ENCODE measurements at regions not wholly inside any gene's neighbourhood (a gene's known extent, or its start where the extent isn't known, plus 50 kb on each side); places are given as distances from the start of the nearest gene placed in this dataset.

DNA sequence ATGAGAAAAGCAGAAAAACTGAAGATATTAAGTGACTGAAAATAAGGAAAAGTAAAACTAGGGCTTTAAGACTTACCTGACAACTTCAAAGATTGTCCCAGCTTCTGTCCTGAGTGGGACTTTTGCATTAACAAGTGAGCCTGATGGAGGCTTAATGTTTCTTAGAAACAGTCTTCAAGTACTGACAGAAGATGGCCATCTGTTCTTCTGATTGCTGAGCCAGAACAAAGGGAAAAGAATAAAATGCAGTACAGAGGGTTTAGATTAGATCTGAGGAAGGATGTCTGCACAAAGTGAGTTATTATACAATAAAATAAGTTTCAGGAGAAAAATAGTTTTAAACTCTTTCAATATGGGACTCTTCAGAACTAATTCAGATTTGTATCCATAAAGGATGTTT lies 500.7 kb downstream of the CETN3 start:
- Histone ChIP-seq H3K27me3 (ENCODE audit: control insufficient read depth in 1 of 2, insufficient read depth in 2 of 2, low read length in 1 of 2) (no peaks in the 10 kb centered on the region), H3K4me3 (ENCODE audit: low read length in 2 of 2) (no peak overlapping the region), H3K9me3 (ENCODE audit: control insufficient read depth, low read length) (no peaks in the 10 kb centered on the region), H3K4me1 (ENCODE audit: control insufficient read depth in 1 of 2, insufficient read depth in 2 of 2, low read length in 2 of 2) (no peaks in the 10 kb centered on the region), H3K27ac (ENCODE audit: low read depth in 1 of 2, low read length in 2 of 2) (no peak overlapping the region), H3K36me3 (ENCODE audit: control insufficient read depth in 1 of 2, insufficient read depth in 2 of 2, low read length in 1 of 2) (no peaks in the 10 kb centered on the region)
- ATAC-seq (ENCODE audit: low FRiP score) (no peak), DNase-seq (no peak)
- intact Hi-C loops (cut with DNase I), result no loop called here

GRCh38 chr5:89904442-89904841 lies 505.1 kb downstream of the CETN3 start:
- H3K4me3 ChIP-seq (ENCODE audit: low read length in 2 of 2), result no peak overlapping the region
- ATAC-seq (ENCODE audit: low FRiP score) (no peak), DNase-seq (no peak)
- no peaks in the 10 kb centered on the region for H3K36me3 ChIP-seq (ENCODE audit: control insufficient read depth in 1 of 2, insufficient read depth in 2 of 2, low read length in 1 of 2)
- 71 to 89% methylated on average over 2 of the region's 2 CpGs for WGBS, 2 donors
- H3K27ac ChIP-seq (ENCODE audit: low read depth in 1 of 2, low read length in 2 of 2), result no peak overlapping the region
- H3K4me1 ChIP-seq (ENCODE audit: control insufficient read depth in 1 of 2, insufficient read depth in 2 of 2, low read length in 2 of 2), result no peaks in the 10 kb centered on the region
- no peaks in the 10 kb centered on the region for H3K9me3 ChIP-seq (ENCODE audit: control insufficient read depth, low read length)
- no peaks in the 10 kb centered on the region for H3K27me3 ChIP-seq (ENCODE audit: control insufficient read depth in 1 of 2, insufficient read depth in 2 of 2, low read length in 1 of 2)
- intact Hi-C loops (cut with DNase I), result no loop called here

DNA sequence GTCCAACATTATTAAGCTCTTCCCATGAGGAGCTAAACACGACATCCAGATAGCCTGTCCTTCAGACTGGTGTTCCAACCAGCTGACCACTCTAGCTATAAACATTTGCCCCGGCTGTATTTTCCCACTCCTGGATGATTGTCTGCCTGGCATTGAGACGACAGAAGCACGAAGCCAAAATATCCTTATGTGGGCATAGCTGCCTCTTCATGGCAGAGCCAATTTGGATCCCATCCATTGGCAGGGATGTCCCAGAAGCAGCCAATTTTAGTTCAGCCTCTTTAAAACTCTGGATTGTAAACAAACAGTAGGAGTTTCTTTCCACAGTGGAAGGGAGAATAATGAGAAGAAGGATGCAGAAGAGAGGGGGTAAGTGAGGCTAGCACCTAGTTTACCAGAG lies 507.6 kb downstream of the CETN3 start:
- H3K4me1 ChIP-seq (ENCODE audit: control insufficient read depth in 1 of 2, insufficient read depth in 2 of 2, low read length in 2 of 2), result no peaks in the 10 kb centered on the region
- intact Hi-C loops (cut with DNase I), result no loop called here
- no peak overlapping the region for H3K4me3 ChIP-seq (ENCODE audit: low read length in 2 of 2)
- no peaks in the 10 kb centered on the region for H3K27me3 ChIP-seq (ENCODE audit: control insufficient read depth in 1 of 2, insufficient read depth in 2 of 2, low read length in 1 of 2)
- peak overlapping the region; percentile 37 to 90 for H3K27ac ChIP-seq (ENCODE audit: low read depth in 1 of 2, low read length in 2 of 2)
- 4 to 5% methylated on average over 4 of the region's 4 CpGs for WGBS, 2 donors
- DNase-seq (peak in 1 of 2 donors; percentile 61), ATAC-seq (ENCODE audit: low FRiP score) (peak; percentile 82)
- H3K9me3 ChIP-seq (ENCODE audit: control insufficient read depth, low read length), result no peaks in the 10 kb centered on the region
- no peaks in the 10 kb centered on the region for H3K36me3 ChIP-seq (ENCODE audit: control insufficient read depth in 1 of 2, insufficient read depth in 2 of 2, low read length in 1 of 2)

DNA sequence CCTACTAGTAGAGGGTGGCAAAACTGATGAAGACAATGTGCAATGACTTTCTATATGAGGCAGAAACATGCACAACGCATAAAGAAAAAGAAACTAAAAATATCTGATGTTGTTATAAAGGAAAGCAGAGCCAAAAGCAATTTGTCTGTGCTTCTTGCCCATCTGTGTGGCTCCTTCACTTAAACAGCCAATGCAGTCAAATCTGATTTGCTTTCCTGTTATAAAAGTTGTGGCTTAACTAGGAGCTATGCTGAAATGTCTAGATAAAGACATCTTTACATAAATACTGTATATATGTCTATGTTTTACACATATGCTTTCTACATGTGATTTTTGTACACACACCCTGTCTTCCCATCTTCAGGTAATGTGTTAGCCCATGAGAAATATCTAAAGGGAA lies 508.2 kb downstream of the CETN3 start:
- H3K36me3 ChIP-seq (ENCODE audit: control insufficient read depth in 1 of 2, insufficient read depth in 2 of 2, low read length in 1 of 2), result no peaks in the 10 kb centered on the region
- peak overlapping the region in 1 of 2 donors; percentile 90 for H3K27ac ChIP-seq (ENCODE audit: low read depth in 1 of 2, low read length in 2 of 2)
- H3K4me1 ChIP-seq (ENCODE audit: control insufficient read depth in 1 of 2, insufficient read depth in 2 of 2, low read length in 2 of 2), result no peaks in the 10 kb centered on the region
- WGBS, 2 donors, result 0 to 9% methylated on average over 1 of the region's 1 CpG
- H3K4me3 ChIP-seq (ENCODE audit: low read length in 2 of 2), result no peak overlapping the region
- no peaks in the 10 kb centered on the region for H3K27me3 ChIP-seq (ENCODE audit: control insufficient read depth in 1 of 2, insufficient read depth in 2 of 2, low read length in 1 of 2)
- ATAC-seq (ENCODE audit: low FRiP score), result no peak
- no peaks in the 10 kb centered on the region for H3K9me3 ChIP-seq (ENCODE audit: control insufficient read depth, low read length)
- DNase-seq, result no peak
- intact Hi-C loops (cut with DNase I), result no loop called here

DNA sequence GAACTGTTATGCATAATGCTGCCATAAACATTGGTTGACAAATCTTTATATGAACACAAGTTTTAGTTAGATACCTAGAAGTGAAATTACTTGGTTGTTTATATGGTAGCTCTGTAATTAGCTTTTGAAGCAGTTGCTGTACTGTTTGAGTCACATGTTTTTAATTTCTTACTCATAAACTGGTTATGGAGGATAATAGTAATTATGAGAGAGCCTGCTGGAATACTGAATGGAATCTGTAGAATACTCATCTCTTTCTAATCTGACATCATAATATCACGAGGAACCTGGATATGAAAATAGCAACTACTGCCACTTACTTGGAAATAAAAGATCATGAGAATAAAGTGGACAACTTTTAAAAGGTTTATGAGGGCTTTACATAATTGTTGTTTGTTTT lies 509.2 kb downstream of the CETN3 start:
- no peaks in the 10 kb centered on the region for H3K36me3 ChIP-seq (ENCODE audit: control insufficient read depth in 1 of 2, insufficient read depth in 2 of 2, low read length in 1 of 2)
- H3K9me3 ChIP-seq (ENCODE audit: control insufficient read depth, low read length), result no peaks in the 10 kb centered on the region
- H3K4me1 ChIP-seq (ENCODE audit: control insufficient read depth in 1 of 2, insufficient read depth in 2 of 2, low read length in 2 of 2), result no peaks in the 10 kb centered on the region
- H3K27ac ChIP-seq (ENCODE audit: low read depth in 1 of 2, low read length in 2 of 2), result no peak overlapping the region
- ATAC-seq (ENCODE audit: low FRiP score), result no peak
- WGBS, 2 donors, result 75 to 79% methylated on average over 1 of the region's 1 CpG
- DNase-seq, result no peak
- no peaks in the 10 kb centered on the region for H3K27me3 ChIP-seq (ENCODE audit: control insufficient read depth in 1 of 2, insufficient read depth in 2 of 2, low read length in 1 of 2)
- no peak overlapping the region for H3K4me3 ChIP-seq (ENCODE audit: low read length in 2 of 2)
- intact Hi-C loops (cut with DNase I), result no loop called here

GRCh38 chr5:89899559-89899958 lies 510.0 kb downstream of the CETN3 start:
- Histone ChIP-seq H3K27me3 (ENCODE audit: control insufficient read depth in 1 of 2, insufficient read depth in 2 of 2, low read length in 1 of 2) (no peaks in the 10 kb centered on the region), H3K27ac (ENCODE audit: low read depth in 1 of 2, low read length in 2 of 2) (no peak overlapping the region), H3K4me1 (ENCODE audit: control insufficient read depth in 1 of 2, insufficient read depth in 2 of 2, low read length in 2 of 2) (no peaks in the 10 kb centered on the region), H3K4me3 (ENCODE audit: low read length in 2 of 2) (no peak overlapping the region), H3K36me3 (ENCODE audit: control insufficient read depth in 1 of 2, insufficient read depth in 2 of 2, low read length in 1 of 2) (no peaks in the 10 kb centered on the region), H3K9me3 (ENCODE audit: control insufficient read depth, low read length) (no peaks in the 10 kb centered on the region)
- ATAC-seq (ENCODE audit: low FRiP score), result no peak
- intact Hi-C loops (cut with DNase I), result no loop called here
- DNase-seq, result no peak

DNA sequence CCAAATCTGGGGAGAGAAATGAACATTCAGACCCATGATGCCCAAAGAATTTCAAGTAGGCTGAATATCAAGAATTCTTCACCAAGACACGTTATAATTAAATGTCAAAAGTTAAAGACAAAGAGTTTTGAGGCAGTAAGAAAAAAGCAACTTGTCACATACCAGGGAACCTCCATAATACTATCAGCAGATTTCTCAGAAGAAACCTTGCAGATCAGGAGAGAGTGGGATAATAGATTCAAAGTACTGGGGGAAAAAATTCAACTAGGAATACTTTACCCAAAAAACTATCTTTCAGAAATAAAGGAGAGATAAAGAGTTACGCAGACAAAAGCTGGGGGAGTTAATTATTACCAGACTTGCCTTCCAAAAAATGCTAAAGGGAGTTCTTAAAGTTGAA lies 516.0 kb downstream of the CETN3 start:
- H3K4me1 ChIP-seq (ENCODE audit: control insufficient read depth in 1 of 2, insufficient read depth in 2 of 2, low read length in 2 of 2), result no peaks in the 10 kb centered on the region
- no peak overlapping the region for H3K4me3 ChIP-seq (ENCODE audit: low read length in 2 of 2)
- H3K27me3 ChIP-seq (ENCODE audit: control insufficient read depth in 1 of 2, insufficient read depth in 2 of 2, low read length in 1 of 2), result no peaks in the 10 kb centered on the region
- no peak overlapping the region for H3K27ac ChIP-seq (ENCODE audit: low read depth in 1 of 2, low read length in 2 of 2)
- no peak for ATAC-seq (ENCODE audit: low FRiP score)
- 87 to 89% methylated on average over 2 of the region's 2 CpGs for WGBS, 2 donors
- H3K36me3 ChIP-seq (ENCODE audit: control insufficient read depth in 1 of 2, insufficient read depth in 2 of 2, low read length in 1 of 2), result no peaks in the 10 kb centered on the region
- intact Hi-C loops (cut with DNase I), result no loop called here
- peaks cover 3% of the 10 kb centered on the region for H3K9me3 ChIP-seq (ENCODE audit: control insufficient read depth, low read length)
- DNase-seq, result no peak

- no peaks in the 10 kb centered on the region for H3K36me3 ChIP-seq (ENCODE audit: control insufficient read depth in 1 of 2, insufficient read depth in 2 of 2, low read length in 1 of 2)
- no peak overlapping the region for H3K4me3 ChIP-seq (ENCODE audit: low read length in 2 of 2)
- H3K4me1 ChIP-seq (ENCODE audit: control insufficient read depth in 1 of 2, insufficient read depth in 2 of 2, low read length in 2 of 2), result no peaks in the 10 kb centered on the region
- H3K27me3 ChIP-seq (ENCODE audit: control insufficient read depth in 1 of 2, insufficient read depth in 2 of 2, low read length in 1 of 2), result no peaks in the 10 kb centered on the region
- intact Hi-C loops (cut with DNase I), result no loop called here
- ATAC-seq (ENCODE audit: low FRiP score) (no peak), DNase-seq (no peak)
- H3K27ac ChIP-seq (ENCODE audit: low read depth in 1 of 2, low read length in 2 of 2), result no peak overlapping the region
- H3K9me3 ChIP-seq (ENCODE audit: control insufficient read depth, low read length), result peaks cover 1% of the 10 kb centered on the region
Observed at GRCh38 chr5:89885670-89886069, 523.9 kb downstream of the CETN3 start.

DNA sequence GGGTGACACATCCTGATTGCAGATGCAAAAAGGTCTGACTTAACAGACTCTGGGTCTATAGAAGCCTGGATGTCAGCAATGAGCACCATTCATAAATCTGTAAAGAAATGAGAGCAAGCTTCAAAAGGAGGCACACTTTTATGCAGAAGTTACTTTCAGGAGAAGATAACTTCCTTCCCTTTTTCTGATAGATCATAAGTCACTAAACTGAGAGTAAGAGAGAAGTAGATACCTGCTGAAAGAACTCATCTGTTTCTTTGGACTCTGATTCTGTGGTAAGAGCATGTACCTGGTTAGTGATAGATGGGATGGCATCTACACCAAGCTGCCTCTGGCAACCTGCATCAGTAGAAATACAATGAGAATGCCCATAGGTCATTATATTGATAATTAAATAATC lies 525.6 kb downstream of the CETN3 start:
- Histone ChIP-seq H3K27ac (ENCODE audit: low read depth in 1 of 2, low read length in 2 of 2) (no peak overlapping the region), H3K27me3 (ENCODE audit: control insufficient read depth in 1 of 2, insufficient read depth in 2 of 2, low read length in 1 of 2) (no peaks in the 10 kb centered on the region), H3K36me3 (ENCODE audit: control insufficient read depth in 1 of 2, insufficient read depth in 2 of 2, low read length in 1 of 2) (no peaks in the 10 kb centered on the region), H3K9me3 (ENCODE audit: control insufficient read depth, low read length) (peaks cover 1% of the 10 kb centered on the region), H3K4me1 (ENCODE audit: control insufficient read depth in 1 of 2, insufficient read depth in 2 of 2, low read length in 2 of 2) (no peaks in the 10 kb centered on the region), H3K4me3 (ENCODE audit: low read length in 2 of 2) (no peak overlapping the region)
- DNase-seq (no peak), ATAC-seq (ENCODE audit: low FRiP score) (no peak)
- intact Hi-C loops (cut with DNase I), result no loop called here
